HUES6 (cell line): ENCODE measurements at regions not wholly inside any gene's neighbourhood (a gene's known extent, or its start where the extent isn't known, plus 50 kb on each side); places are given as distances from the start of the nearest gene placed in this dataset.

Experiments used
- H3K27ac ChIP-seq: 2 replicates; pipeline ENCODE4 v1.7.0; 2013; ENCODE audit warnings: low read depth, mild to moderate bottlenecking, low read length, inconsistent platforms
- H3K27me3 ChIP-seq: 2 replicates; pipeline ENCODE4 v1.6.1; 2013; ENCODE audit warnings: low read length; ENCODE audit not compliant: control insufficient read depth, insufficient read depth
- H3K36me3 ChIP-seq: 2 replicates; pipeline ENCODE4 v1.6.1; 2013; ENCODE audit warnings: low read length; ENCODE audit not compliant: control insufficient read depth, insufficient read depth
- H3K4me1 ChIP-seq: 2 replicates; pipeline ENCODE4 v1.6.1; 2013; ENCODE audit warnings: low read length; ENCODE audit not compliant: control insufficient read depth, insufficient read depth
- H3K4me3 ChIP-seq: 2 replicates; pipeline ENCODE4 v1.5.1; 2013; ENCODE audit warnings: low read depth, low read length
- H3K9ac ChIP-seq: one replicate; pipeline ENCODE4 v1.6.1; 2013; ENCODE audit warnings: mild to moderate bottlenecking, low read length
- H3K9me3 ChIP-seq: 2 replicates; pipeline ENCODE4 v1.6.1; 2013; ENCODE audit warnings: low read depth, low read length; ENCODE audit not compliant: control insufficient read depth, insufficient read depth

DNA sequence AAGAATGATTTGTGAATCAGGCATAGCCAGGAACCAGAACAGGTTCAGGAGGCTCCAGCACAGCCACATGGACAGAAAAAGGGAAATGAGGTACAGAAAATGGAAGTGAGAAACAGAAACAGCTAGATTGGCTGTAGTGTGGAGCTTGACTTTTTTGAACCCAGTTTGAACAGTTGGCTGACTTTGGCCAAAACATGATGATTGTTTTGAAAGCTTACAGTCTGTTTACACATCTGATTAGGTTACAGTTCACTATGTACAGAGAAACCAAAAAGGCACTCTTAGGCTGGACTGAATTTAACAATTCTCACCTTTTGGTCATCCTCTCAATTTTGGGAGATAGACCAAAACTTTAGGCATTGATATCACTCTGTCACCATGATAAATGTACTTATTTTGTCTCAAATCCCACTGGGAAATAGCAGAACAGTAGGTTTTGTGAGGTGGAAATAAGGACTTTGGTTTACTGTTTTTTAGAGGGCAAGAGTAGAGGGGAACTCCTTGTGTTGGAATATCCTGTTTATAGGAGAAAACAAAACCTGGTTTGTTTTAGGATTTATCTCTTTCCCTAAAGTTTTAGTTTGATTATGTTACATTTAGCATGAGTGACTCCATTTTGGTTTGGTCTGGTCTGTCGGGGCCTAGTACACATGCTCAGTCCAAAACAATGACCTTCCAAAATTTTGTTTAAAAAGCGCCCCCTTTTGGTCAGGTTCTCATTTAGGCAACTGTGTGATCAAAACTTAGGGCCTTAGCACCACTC lies 123.1 kb downstream of the OLIG3 start:
- H3K9me3 ChIP-seq: no peaks in the 10 kb centered on the region
- no peaks in the 10 kb centered on the region for H3K36me3 ChIP-seq
- no peaks in the 10 kb centered on the region for H3K27me3 ChIP-seq
- H3K4me1 ChIP-seq: peaks cover 12% of the 10 kb centered on the region
- no peak overlapping the region for H3K27ac ChIP-seq
- no peak overlapping the region for H3K9ac ChIP-seq
- H3K4me3 ChIP-seq: no peak overlapping the region

DNA sequence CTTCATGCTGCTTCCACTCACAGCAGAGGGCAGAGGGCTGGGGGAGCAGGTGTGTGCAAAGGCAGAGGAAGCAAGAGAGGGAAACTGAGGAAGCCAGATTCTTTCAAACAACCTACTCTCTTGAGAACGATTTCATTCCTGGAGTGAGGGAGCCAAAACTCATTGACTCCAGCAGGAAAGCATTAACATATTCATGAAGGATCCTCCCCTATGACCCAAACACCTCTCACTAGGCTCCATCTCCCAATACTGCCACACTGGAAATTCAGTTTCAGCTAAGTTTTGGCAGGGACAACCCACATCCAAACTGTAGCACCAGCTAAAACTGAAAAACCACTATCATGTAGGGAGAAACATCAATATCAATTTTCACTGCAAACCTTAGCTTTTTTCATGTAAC lies 125.1 kb downstream of the OLIG3 start:
- Histone ChIP-seq H3K36me3 (no peaks in the 10 kb centered on the region), H3K27ac (no peak overlapping the region), H3K27me3 (no peaks in the 10 kb centered on the region), H3K9ac (no peak overlapping the region), H3K9me3 (no peaks in the 10 kb centered on the region), H3K4me1 (peaks cover 15% of the 10 kb centered on the region), H3K4me3 (no peak overlapping the region)

DNA sequence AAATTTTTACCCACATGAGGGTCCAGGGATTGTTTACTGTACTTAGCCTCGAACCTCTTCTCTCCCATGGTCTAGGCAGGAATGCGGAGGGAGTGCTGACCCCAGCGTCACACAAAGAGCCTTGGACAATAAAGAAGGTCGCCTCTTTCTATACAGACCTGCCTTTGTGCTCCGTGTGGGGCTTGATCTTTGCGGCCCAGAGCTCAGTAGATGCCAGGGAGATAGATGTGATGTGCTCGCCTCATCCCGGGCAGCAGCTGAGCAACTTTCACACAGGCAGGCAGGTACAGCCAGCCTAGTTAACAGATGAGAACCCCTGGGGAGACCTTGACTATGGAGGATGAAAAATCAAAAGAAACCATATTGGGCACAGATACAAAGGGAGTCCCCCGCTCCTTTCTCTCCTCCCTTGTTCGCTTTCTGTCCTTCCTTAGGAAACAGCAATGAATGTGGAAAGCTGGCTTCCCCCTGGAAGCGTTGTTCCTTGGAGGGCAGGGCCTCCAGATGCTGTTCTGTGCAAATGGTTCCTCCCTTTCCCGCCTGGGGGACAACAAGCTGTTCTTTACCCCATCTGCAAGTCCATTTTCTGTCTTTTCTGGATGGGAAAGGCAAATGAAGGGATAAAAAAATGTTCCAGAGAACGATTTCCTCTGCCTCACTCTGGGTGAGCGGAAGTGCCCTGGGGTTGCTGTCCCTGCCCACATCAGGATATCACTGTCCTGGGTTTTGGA lies 128.3 kb downstream of the OLIG3 start:
- Histone ChIP-seq H3K27me3 (no peaks in the 10 kb centered on the region), H3K4me3 (no peak overlapping the region), H3K9me3 (no peaks in the 10 kb centered on the region), H3K9ac (no peak overlapping the region), H3K36me3 (no peaks in the 10 kb centered on the region), H3K27ac (no peak overlapping the region), H3K4me1 (peaks cover 15% of the 10 kb centered on the region)

DNA sequence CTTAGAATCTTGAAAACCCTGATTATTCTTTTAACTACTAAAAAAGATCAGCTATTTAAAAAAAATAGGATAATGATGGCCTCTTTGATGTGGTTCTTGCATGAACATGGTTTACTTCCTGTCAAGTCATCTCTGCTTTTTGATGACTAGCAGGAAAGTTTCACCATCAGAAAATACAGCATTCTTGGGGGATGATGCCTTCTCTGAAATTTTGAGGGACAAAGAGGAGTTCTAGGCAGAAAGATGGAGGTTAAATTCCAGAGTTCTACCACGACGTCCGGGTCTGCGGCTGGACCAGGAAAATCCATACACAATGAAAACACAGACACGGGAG lies 130.4 kb downstream of the OLIG3 start:
- Histone ChIP-seq H3K27me3 (no peaks in the 10 kb centered on the region), H3K36me3 (no peaks in the 10 kb centered on the region), H3K9me3 (no peaks in the 10 kb centered on the region), H3K27ac (no peak overlapping the region), H3K9ac (no peak overlapping the region), H3K4me3 (no peak overlapping the region), H3K4me1 (peaks cover 6% of the 10 kb centered on the region)

DNA sequence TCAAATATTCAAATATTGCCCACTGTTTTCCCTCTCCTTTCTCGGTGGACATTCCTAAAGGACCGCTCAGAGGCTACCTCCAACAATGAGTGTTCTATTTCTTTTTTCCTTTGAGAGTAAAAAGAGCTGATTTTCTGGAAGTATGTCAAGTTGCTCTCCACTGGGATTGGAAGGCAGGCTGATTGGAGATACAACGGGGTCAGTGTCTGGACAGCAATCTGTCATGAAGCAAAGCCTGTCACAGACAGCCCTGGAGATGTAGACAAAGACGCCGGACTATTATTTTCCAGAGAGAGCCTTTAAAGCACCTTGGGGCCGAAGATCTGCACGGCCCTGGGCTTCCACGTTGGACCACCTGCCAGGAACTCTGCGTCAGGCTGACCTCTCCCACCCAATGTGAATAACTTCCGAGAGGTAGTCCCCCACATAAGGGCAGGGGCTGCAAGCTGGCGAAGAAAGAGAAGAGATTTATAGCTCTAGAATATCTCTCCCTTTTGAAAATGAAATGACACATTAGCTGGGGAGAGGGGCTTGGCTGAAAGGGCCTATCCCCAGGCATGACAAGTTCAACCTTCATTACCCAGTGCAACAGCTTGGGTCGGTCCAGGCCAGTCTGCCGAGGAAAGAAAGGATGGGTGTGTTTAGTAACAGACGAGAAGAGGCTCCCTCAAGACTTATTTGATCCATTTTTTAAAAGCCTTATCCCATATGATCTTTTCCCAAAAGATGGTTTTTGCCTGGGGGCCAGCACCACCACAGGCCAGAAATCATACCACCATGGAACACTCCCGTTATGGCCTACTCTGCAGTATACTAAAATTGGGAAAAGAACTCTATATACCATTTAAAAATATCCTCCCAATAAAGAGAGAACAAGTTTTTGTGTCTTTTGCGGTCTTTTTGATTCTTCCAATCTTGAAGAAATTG lies 131.1 kb downstream of the OLIG3 start:
- Histone ChIP-seq H3K36me3 (no peaks in the 10 kb centered on the region), H3K4me1 (peaks cover 7% of the 10 kb centered on the region), H3K9me3 (no peaks in the 10 kb centered on the region), H3K27ac (no peak overlapping the region), H3K4me3 (no peak overlapping the region), H3K9ac (no peak overlapping the region), H3K27me3 (no peaks in the 10 kb centered on the region)

DNA sequence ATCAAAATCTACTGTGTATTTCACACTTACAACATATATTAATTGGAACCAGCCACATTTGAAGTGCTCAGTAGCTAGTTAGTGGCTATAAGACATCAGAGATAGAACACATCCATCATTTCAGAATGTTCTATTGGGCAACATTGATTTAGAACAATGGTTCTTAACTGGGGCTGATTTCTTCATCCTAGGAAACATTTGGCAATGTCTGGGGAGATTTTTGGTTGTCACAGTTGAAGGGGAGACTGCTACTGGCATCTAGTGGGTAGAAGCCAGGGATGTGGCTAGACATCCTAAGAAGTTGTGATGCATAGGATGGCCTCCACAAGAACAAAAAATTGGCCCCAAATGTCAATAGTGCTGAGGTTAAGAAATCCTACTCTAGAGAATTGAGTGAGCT lies 132.5 kb downstream of the OLIG3 start:
- Histone ChIP-seq H3K4me3 (no peak overlapping the region), H3K9me3 (no peaks in the 10 kb centered on the region), H3K4me1 (peaks cover 9% of the 10 kb centered on the region), H3K27me3 (no peaks in the 10 kb centered on the region), H3K9ac (no peak overlapping the region), H3K27ac (no peak overlapping the region), H3K36me3 (no peaks in the 10 kb centered on the region)

DNA sequence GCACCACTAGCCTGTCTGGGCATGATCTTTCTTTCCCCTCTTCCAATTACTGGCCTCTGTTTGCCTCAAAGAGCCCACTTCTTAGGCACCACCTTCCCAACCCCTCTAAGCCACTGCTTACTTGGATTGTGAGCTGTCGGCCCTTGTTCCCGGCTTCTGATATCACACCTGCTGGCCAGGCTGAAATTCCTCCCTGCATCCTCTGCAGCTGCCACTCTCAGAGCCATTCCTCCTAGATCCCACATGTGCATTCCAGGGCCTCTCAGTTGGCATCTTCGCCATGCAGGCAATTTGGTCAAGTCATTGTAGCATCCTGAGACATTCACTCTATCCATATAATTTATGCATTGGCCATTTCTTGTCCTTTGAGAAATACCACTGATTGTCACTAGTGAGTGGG lies 135.9 kb downstream of the OLIG3 start:
- peaks cover 3% of the 10 kb centered on the region; the same call in 1 of the 2 replicates for H3K4me1 ChIP-seq
- no peak overlapping the region for H3K27ac ChIP-seq
- H3K27me3 ChIP-seq: no peaks in the 10 kb centered on the region
- no peak overlapping the region for H3K4me3 ChIP-seq
- H3K9ac ChIP-seq: no peak overlapping the region
- no peaks in the 10 kb centered on the region for H3K36me3 ChIP-seq
- no peaks in the 10 kb centered on the region for H3K9me3 ChIP-seq

DNA sequence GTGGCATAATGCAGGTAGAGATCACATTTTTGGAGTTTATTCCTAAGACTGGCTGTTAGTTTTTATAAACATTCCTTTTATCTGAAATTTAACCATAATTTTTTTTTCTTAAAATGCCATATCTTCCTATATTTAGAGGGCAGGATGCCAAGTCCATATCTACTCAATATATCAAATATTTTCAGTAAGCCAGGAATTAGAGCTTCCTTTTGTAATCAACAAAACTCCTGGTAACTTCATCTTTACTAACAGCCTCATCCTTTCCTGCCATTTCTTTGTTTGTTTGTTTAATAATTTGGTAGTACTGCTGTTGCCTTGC lies 136.3 kb downstream of the OLIG3 start:
- H3K9ac ChIP-seq: no peak overlapping the region
- H3K27me3 ChIP-seq: no peaks in the 10 kb centered on the region
- H3K27ac ChIP-seq: no peak overlapping the region
- peaks cover 3% of the 10 kb centered on the region; the same call in 1 of the 2 replicates for H3K4me1 ChIP-seq
- no peak overlapping the region for H3K4me3 ChIP-seq
- no peaks in the 10 kb centered on the region for H3K36me3 ChIP-seq
- H3K9me3 ChIP-seq: no peaks in the 10 kb centered on the region

DNA sequence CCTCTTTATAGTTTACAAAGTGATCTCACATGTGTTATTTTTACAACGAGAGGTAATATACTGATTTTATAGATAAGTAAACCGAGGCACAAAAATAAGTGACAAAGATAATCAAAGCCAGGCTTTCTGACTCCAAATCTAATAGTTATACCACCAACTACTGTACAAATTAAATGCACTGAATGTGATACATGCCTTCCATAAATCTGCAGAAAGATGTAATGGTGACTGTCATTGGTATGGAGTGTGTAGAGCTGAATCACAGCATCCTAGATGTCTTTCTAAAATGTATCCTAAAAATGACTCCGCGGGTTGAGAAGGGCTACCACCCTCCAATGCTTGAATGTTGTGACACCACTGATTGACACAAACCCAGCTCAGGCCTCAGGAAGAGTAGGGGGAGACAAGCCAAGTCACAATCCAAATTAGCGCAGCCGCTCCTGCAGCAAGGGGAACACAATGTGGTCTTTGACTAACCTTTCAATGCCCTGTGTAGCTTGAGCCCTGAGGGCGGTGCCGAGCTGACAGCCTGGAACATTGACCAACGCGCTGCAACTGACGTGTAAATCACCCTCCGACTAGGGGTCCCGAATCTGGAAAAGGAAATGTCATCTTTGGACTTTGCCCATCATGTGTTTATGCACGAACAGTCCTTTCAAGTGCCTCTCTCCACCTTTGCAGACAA lies 136.8 kb downstream of the OLIG3 start:
- Histone ChIP-seq H3K9me3 (no peaks in the 10 kb centered on the region), H3K27ac (no peak overlapping the region), H3K9ac (no peak overlapping the region), H3K4me3 (no peak overlapping the region), H3K27me3 (no peaks in the 10 kb centered on the region), H3K36me3 (no peaks in the 10 kb centered on the region), H3K4me1 (peaks cover 3% of the 10 kb centered on the region; the same call in 1 of the 2 replicates)

DNA sequence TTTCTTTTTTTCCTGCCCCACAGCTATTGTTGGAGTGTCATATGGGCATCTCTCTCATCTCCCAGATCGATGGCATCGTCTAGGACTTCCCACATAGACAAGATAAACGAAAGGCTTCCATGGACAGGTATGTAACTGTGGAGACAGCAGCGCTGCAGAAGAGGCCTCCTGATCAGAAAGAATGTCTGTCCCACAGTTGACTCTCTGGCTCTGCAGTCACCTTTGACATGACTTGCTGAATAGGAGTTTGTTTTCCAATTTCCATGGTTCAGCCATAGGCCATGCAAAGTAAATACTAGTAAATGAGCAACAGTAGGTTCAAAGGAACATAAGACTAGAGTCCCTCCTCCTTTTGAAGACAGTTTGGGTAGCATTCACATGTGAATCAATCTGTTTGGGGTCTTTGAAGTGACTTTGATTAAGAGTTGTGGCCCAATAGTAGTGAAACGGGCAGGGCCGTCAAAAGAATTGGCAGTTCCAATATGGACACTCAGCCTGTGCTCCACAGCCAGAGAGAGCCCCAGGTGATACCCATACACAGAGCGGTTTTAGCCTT lies 134.7 kb upstream of the IFNGR1 start:
- Histone ChIP-seq H3K4me1 (peaks cover 3% of the 10 kb centered on the region; the same call in 1 of the 2 replicates), H3K9me3 (no peaks in the 10 kb centered on the region)

More for the DNA sequence above, 134.7 kb upstream of the IFNGR1 start:
- Histone ChIP-seq H3K27me3 (no peaks in the 10 kb centered on the region), H3K4me3 (no peak overlapping the region), H3K9ac (no peak overlapping the region), H3K36me3 (no peaks in the 10 kb centered on the region), H3K27ac (no peak overlapping the region)
